Epidermal melanocyte (primary cell): ENCODE measurements at regions not wholly inside any gene's neighbourhood (a gene's known extent, or its start where the extent isn't known, plus 50 kb on each side); places are given as distances from the start of the nearest gene placed in this dataset.

Experiments used
- DNase-seq: peaks from one replicate; pipeline ENCODE4 v3.0.0; 2011; ENCODE audit warnings: low spot score; ENCODE audit not compliant: insufficient read length

DNA sequence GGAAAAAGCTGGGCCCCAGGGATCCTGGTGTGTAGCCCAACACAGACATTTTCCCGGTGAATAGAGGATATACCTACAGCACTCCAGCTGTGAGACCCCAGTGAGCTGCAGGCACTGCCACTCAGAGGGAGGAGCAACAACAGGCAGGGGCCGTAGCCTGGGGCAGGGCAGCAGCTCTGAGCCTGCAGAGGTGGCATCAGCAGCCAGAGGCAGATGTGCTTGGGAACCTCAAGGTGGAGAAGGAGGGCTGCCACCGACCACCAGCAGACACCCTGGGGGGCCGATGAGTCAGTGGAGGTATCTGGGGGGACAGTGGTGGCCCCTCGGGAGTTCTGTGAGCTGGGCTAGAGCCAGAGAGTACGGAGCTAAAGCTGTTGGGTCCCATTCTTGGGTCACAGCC lies 110.2 kb upstream of the GDF10 start:
- DNase-seq = no peak

DNA sequence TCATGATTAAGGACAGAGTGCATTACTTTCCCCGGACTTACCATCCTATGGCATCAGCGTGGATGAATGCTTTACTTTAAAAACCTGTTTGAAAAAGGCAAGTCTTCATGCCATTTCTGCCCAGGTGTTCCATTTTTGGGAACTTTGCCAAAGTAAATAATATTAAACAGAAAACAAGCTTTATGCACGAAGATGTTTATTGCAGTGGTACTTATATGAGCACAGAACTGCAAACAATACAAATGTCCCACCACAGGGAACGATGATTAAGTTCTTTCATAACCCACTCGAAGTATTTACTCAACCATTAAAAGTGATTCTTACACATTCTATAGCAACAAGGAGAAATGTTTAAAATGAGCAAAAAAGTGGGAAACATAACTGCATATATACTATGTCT lies 109.7 kb upstream of the GDF10 start:
- DNase-seq = no peak

DNA sequence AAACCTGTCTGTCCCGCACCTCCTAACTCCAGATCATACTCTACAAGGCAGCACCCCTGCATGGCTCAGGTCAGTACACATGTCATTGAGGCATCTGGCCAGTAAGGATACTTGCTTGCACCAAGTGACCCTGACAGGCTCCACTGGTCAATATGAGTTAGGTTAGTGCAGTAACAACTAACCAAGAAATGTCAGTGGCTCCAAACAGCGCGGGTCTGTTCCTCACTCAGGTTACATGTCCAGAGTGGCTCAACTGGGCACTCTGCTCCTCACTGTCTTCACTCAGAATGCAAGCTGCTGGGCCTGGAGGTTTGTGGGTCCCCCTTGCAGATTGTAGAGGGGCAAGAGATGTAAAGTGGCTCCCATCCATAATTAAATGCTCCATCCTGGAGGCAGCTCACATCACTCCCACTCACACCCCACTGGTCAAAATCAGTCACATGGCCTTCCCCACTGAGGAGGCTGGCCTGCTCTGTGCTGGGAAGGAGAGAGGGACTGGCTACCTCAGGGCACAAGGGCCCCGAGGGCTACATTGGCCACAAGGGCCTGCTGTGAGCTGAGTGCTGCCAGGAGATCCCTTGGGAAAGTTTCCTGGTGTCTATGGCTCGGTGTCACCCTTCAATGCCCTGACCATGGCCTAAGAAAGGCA lies 109.1 kb upstream of the GDF10 start:
- no peak for DNase-seq

DNA sequence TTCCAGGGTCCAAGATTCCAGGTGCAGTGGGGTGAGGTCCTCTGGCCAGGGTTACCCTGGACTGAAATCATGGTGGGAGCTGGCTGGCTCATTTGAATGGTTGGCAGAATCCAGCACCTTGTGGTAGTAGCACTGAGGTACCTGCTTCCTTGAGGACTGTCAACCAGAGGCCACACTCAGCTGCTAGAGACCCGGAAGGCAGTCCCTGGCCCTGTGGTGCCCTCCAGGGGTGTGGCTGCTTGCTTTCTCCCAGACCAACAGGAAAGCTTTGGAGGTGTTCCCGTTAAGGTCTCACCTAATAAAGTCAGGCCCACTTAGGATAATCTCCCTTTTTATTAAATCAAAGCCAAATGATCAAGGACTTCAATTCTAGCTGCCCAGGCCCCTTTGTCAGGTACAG lies 107.7 kb upstream of the GDF10 start:
- DNase-seq = no peak

DNA sequence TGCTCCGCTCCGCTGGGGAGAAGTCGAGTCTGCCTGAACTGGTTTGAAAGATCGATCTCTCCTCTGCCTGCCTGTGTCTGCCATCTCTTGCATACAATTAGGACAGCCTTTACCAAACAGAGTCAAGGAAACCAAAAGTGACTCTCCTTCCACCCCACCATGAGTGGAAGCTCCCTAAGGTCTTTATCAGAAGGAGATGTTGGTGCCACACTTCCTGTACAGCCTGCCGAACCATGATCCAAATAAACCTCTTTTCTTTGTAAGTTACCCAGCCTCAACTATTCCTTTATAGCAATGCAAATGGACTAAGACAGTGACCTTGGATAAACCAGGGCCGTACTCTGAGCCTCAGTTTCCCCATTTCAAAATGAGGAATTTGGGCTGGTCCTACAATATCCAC lies 106.3 kb upstream of the GDF10 start:
- no peak for DNase-seq

DNA sequence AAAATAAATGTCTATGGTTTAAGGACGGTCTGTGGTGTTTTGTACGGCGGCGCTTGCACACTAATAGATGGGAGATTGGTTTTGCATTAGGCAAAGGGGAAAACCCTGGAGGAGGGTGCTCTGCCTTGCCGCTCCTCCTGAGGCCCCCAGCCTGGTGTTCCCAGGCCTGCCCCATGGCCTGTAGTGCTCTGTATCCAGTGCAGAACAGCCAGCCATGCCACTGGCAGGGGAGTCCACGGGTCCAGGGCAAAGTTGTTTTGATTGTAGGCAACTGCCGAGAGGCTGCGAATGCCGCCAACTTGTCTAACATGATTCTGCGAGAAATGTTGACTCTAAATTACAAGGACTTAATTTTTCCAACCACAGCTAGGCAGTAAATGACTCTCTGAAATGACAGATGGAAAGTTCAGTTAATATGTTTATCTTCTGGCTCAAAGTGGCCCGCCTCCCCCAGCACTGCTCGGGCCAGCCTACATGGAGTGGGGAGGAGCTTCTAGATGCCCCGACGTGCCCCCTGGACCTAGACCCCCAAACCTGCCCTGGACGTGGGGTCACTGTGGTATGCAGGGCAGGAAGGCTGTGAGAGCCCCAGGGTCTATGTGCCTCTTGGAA lies 104.6 kb upstream of the GDF10 start:
- no peak for DNase-seq

DNA sequence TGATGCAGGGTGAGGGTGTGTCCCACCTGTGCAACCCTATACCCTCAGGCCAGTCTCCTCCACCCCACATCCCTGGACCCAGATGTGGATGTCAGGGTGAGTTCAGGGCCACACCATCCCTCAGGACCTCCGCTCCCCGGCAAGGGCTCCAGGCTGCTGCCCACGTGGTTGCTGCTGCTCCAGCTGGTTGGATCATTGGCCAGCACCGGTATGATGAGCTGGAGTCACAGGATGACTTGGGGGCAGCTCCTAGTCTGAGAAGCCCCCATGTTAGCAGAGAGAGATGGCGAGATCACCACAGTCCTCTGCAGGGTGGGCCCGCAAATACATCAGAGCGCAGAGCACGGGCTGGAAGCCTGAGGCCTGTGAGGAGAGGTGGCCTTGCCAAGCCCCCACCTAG lies 103.3 kb upstream of the GDF10 start:
- DNase-seq = no peak

DNA sequence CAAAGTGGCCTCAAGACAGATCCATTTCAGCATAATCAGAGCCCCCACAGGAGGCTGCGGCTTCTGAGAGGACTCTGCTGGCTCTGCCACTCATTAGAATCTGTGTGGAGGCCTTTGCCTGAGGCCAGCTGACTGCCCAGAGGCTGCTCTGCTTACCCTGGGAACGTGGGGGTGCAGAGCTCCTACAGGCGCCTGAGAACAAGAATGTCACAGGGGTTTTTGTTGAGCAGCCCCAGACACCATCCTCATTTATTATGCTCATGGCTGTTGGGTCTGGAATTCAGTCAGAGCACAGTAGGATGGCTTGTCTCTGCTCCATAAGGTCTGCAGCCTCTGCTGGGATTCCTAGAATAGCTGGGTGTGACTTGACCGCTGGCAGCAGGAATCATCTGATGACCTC lies 101.8 kb upstream of the GDF10 start:
- no peak for DNase-seq

DNA sequence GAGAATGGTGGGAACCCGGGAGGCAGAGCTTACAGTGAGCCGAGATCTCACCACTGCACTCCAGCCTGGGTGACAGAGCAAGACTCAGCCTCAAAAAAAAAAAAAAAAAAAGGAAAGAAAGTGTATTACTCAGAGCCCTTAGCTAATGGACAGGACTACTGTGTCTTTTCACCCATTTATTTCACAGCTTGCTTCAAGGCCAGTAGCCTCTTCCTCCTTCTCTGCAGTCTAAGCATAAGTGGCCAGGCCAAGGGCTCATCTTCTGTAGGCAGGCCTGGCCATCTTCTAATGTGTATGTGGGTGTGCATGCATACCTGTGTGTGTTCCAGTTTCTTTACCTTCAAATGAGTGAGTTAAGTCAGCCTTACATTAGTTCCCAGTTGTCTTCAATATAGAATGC lies 94.8 kb upstream of the GDF10 start:
- no peak for DNase-seq

DNA sequence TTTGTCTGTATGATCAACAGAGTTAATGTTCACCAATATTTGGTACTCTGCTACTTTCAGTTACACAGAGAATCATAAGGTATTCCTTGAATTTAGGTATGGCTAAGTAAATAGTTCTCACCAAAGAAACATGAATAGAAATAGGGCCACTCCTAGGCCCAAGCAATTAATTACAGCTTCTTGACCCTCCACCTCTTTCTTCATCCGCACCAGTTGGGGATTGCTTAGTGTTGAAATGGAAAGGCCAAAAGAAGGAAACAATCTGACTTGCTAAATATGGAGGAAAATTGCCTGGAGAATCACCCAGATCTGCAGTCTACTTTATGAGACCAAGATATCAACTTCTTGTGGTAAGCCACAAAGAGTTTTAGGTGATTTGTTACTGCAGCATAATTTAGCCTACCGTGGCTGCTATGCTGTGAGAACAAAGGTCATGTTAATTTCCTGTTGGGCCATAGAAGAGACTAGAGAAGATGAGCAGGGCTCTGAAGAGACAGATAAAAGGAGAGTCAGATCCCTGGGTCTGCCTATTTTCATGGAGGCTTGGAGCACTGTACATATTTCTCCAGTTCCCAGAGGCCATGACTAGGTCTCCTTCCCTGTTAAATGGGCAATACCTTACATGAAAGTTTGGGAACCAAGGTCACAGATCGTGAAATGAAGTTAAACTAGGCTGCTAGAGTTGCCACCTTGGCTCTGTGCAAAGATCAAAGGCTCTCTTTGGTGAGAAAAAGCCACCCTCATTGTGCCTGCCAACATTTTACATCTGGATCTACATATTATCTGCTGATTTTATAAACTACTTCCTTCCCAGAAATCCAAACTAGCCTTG lies 93.3 kb upstream of the GDF10 start:
- no peak for DNase-seq

DNA sequence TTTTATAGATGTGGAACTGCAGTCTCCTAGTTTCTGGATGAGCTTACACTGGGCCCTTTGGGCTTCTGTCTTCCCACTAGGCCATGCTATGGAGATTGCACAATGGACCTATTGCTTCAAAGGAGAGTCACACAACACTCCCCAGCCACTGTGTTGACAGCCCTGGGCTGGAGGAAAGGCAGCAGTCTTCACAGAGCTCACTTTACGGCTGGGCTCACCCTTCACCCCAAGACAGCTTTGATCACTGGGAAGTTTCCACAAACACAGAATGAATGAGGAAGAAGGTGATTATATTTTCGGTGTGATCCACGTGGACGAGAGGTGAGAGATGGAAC lies 92.7 kb upstream of the GDF10 start:
- no peak for DNase-seq

DNA sequence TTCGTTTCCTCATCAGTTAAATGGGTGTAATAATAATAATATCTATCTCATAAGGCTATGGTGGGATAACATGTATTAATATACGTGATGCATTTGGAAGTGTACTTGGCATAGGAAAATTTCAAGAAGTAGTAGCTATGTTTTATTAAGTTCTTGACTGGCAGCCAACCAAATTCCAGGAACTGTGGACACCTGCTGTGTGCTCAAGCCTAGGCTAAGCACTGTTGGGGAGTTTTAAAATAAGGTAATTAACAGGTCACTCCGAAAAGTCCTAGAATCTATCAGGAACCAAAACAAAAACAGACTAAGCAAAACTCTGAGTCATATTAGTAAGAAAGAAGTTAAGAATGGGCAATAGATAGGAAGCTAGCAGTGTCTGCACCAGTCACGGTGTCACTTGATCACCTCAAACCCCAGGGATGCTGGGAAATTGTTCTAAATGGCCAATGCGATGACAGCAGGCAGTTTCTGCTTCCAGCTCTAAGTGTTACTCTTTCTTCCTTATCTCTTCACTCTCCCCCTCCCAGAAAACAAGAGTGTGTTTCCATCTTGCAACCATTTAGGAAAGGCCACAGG lies 92.0 kb upstream of the GDF10 start:
- DNase-seq = no peak

DNA sequence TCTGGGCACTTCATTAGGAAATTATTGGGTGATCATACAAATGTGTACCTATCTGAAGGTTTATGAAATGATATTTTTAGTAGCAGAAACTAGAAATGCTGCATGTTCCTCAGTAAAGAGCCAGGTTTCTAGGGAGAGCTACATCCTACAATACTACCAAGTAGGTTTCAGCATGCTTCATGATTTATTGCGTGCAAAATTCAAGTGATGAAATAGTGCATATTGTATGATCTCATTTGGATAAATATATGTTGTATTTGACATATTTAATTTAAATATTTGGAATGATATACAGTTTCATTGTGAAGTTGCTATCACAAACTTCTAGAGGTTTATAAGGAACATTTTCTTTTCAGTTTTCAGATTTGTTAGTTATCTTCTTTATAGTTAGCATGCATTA lies 90.5 kb upstream of the GDF10 start:
- no peak for DNase-seq

DNA sequence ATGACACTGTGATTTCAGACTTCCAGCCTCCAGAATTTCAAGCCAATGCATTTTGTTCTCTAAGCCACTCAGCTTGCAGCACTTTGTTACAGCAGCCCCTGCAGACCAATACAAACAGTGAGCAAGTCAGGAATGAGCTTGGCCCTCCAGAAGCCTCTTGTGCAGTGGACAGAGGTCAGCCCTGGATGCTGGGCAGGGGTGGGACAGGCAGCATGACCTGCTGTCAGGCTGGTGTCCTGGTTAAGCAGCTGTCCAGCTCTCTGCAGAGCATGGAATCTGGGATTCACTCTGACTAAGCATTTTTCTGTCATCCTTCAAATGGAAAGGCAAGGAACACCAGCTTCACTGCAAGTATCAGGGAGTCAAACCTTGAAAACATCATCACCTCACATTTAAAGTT lies 85.5 kb upstream of the GDF10 start:
- DNase-seq = no peak

DNA sequence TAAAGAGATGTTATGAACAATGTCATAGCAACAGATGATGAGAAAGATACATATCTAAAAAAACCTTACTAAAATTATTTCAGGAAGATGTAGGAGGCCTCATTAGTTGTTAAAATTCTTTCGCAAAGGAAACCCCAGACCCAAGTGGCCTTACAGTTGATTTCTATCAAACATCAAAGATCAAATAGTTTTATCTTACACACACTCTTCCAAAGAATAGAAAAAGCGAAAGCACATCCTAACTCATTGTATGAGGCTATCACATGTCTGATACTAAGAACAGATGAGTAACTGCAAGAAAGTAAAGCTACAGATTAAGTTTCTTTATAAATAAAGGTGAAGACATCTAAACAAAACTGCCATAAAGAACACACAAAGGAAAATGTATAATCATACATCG lies 82.9 kb upstream of the GDF10 start:
- DNase-seq = no peak

DNA sequence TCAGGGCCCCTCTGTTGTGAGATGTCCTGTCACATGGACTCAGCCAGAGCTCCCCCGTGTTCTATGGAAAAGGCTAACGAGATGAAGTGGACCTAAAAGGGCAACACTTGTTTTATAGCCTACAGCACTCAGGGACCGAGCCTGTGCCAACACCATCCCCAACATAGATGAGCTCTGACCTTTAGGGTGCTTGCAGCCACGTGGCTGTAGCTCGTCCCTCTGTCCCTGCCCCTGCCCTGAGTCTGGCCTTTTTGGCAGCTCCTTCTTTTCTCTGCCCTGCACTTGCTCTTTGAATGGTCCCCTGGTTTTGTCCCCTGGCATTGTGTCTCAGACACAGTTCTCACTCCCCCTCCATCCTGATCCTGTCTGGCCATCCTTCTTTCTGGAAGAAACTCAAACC lies 81.2 kb upstream of the GDF10 start:
- no peak for DNase-seq

DNA sequence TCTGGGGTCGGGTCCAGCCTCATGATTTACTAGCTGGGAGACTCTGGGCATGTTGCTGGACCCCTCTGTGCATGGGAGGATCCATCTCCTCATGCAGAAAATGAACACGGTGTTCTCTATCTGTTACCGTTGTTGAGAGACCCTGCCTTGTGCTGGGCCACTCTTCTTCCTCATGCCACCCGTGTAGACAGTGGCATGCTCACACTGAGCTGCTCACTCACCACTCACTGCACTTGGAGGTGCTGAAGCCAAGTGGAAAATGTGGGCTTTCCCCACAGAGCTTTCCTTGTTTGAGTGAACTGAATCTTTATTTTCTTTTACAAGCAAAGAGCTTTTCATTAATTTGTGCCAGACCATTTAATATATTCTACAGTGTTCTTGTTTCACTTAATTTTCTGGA lies 77.5 kb upstream of the GDF10 start:
- no peak for DNase-seq

DNA sequence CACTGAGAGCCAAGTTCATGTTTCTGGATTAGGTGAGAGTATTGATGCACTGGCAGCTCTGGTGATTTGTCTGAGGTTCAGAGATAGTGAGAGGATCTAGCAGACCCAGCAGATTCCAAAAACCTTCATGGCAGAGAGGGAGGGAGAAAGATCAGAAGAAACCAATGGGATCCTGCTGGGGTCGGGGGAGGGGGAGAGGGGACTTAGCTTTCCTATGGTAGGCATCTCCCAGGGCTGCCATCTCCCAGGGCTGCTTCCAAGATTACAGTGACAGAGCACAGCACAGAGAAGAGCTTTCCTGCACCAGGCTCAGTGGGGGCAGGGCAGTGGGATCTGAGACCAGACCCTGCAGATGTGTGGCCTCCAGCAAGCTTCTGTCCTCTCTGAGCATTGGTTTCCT lies 76.8 kb upstream of the GDF10 start:
- DNase-seq = no peak

DNA sequence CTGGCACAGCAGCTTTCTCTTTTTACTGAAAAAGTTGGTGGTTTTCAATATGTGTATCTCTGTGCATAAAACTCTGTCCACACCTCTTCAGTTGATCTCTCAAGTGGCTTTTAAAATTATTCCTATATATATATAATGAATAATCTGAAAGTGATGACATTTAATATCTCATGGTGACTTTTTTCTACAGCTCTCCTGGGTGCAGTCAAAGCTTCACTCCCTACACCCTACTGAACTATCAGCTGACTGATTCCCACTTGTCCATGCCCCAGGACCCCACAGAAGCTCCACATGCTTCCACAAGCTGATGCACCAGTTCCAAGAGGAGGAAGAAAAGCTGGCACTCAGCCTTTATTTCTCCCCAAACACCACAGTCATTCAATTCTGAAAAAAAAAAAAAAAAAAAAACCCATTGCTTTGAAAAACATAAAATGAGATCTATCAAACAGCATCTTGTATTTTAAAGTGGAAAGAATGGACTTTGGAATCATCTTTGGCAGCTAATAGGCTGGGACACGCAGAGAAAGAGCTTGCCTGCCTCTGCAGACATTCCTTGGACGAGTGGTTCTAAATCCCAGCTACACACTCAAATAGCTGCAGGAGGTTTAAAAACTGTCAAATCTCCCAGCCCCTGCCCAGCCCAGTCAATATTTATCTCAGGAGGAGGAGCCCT lies 75.3 kb upstream of the GDF10 start:
- no peak for DNase-seq

DNA sequence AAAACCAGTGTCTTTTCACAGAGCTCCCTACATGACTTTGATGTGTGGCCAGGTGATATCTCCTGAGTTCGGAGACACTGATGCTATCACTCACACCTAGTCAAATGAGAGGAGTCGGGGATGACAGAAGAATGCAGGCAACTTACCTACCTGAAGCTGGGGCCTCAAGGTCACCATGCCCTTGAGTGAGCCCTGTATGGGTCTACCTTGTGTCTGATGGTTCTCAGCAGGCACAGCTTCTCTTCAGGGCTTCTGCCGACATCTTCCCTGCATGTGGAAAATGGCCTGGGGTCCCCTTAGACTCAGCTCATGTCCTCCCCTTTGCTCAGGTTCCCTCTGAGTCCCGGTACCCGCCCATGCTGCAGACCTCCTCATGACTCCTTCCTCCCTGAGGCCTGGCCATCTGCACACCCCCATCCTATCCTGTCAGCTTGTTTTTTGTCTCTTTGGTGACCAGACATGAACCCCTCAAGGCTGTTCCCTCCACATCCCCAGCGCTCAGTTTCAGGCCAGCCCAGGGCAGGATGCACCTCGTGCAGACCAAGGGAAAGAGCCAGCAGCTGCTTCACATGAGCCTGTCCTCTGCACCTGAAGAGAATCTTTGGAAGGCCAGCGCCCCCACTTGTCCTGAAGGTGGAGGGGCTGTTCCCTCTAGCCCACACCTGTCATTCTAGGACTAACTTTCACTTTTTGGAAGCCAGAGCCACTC lies 74.6 kb upstream of the GDF10 start:
- DNase-seq = no peak

DNA sequence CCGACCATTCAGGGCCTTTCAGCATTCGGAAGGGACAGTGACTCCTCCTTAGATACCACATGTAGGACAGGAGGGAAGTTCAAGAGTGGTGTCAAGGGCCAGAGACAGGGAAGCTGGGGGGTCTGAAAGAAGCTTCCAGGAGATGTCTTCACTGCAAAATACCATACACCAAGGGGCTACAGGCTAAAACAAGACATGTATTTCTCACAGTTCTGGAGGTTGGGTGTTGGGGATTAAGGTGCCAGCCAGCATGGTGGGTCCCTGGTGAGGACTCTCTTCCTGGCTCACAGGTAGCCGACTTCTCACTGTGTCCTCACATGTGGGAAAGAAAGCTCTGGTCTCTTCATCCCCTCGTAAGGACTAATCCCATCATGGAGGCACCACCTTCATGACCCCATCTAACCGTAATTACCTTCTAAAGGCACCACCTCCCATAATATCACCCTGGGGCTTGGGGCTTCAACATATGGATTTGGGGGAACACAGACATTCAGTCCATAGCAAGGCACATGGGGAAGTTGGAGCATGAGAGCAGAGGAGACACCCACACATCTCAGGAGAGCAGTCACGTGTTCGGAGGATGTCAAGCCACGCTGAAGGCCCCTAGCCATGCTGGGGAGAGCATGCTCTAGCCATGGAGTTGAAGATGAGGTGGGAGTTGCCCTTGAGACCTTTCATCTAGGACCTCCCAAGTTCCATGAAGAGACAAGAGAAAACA lies 73.9 kb upstream of the GDF10 start:
- no peak for DNase-seq
